ENCODE measurements at regions not wholly inside any gene's neighbourhood (a gene's known extent, or its start where the extent isn't known, plus 50 kb on each side); places are given as distances from the start of the nearest gene placed in this dataset.

DNA sequence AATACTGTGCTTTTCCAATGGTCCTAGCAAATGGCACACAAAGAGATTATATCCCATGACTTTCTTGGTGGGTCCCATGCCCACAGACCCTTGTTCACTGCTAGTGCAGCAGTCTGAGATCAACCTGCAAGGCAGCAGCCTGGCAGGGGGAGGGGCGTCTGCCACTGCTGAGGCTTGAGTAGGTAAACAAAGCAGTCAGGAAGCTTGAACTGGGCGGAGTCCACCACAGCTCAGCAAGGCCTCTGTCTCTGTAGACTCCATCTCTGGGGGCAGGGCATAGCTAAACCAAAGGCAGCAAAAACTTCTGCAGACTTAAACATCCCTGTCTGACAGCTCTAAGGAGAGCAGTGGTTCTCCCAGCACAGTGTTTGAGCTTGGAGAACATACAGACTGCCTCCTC lies 82.9 kb downstream of the ZNF737 start:
- TF ChIP-seq POLR2A (IDR thresholded peaks at IDR 0.05) (no peak), POLR2AphosphoS5 (IDR thresholded peaks at IDR 0.05) (no peak), EP300 (IDR thresholded peaks at IDR 0.05) (no peak)
- TF ChIP-seq, protein P1, sequence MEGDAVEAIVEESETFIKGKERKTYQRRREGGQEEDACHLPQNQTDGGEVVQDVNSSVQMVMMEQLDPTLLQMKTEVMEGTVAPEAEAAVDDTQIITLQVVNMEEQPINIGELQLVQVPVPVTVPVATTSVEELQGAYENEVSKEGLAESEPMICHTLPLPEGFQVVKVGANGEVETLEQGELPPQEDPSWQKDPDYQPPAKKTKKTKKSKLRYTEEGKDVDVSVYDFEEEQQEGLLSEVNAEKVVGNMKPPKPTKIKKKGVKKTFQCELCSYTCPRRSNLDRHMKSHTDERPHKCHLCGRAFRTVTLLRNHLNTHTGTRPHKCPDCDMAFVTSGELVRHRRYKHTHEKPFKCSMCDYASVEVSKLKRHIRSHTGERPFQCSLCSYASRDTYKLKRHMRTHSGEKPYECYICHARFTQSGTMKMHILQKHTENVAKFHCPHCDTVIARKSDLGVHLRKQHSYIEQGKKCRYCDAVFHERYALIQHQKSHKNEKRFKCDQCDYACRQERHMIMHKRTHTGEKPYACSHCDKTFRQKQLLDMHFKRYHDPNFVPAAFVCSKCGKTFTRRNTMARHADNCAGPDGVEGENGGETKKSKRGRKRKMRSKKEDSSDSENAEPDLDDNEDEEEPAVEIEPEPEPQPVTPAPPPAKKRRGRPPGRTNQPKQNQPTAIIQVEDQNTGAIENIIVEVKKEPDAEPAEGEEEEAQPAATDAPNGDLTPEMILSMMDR (IDR thresholded peaks at IDR 0.05), result no peak
- Histone ChIP-seq H3K9me3 (peaks cover 0 to 55% (median 5%) of the 10 kb centered on the region in 4 donors), H3K36me3 (no peaks in the 10 kb centered on the region), H3K27me3 (no peaks in the 10 kb centered on the region), H3K4me3 (no peak overlapping the region), H3K4me1 (peaks cover 0 to 3% (median 0%) of the 10 kb centered on the region in 4 donors), H3K27ac (no peak overlapping the region)
- WGBS, 5 donors, result 11 to 25% (median 19%) methylated on average over 2 of the region's 2 CpGs
- DNase-seq, result peak in 1 of 2 donors; percentile 34
- intact Hi-C loops (cut with DNase I; ENCODE audit: low total_unique reads), result no loop called here

DNA sequence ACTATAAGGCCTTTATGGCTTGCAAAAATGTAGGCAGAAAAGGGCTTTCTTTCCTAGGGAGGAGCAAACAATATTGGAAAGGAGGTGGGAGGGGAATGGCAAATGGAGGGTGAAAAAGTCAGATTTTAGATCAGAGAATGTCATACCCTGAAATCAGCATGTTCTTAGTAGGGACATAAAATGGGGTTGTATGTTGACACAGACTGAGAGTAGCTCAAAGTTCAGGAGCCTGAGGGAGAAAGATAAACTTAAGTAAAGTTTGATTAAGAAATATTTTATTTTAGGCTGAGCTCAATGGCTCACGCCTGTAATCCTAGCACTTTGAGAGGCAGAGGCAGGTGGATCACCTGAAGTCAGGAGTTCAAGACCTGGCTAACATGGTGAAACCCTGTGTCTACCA lies 83.8 kb downstream of the ZNF737 start:
- intact Hi-C loops (cut with DNase I; ENCODE audit: low total_unique reads), result no loop called here
- TF ChIP-seq EP300 (IDR thresholded peaks at IDR 0.05) (no peak), POLR2AphosphoS5 (IDR thresholded peaks at IDR 0.05) (no peak), POLR2A (IDR thresholded peaks at IDR 0.05) (no peak)
- TF ChIP-seq, protein P1 (IDR thresholded peaks at IDR 0.05), result no peak
- Histone ChIP-seq H3K36me3 (no peaks in the 10 kb centered on the region), H3K4me3 (no peak overlapping the region), H3K27me3 (no peaks in the 10 kb centered on the region), H3K9me3 (peaks cover 0 to 59% (median 9%) of the 10 kb centered on the region in 4 donors), H3K27ac (no peak overlapping the region), H3K4me1 (peaks cover 0 to 3% (median 0%) of the 10 kb centered on the region in 4 donors)
- DNase-seq, result no peak
- 36 to 65% (median 38%) methylated on average over 1 of the region's 1 CpG for WGBS, 5 donors

DNA sequence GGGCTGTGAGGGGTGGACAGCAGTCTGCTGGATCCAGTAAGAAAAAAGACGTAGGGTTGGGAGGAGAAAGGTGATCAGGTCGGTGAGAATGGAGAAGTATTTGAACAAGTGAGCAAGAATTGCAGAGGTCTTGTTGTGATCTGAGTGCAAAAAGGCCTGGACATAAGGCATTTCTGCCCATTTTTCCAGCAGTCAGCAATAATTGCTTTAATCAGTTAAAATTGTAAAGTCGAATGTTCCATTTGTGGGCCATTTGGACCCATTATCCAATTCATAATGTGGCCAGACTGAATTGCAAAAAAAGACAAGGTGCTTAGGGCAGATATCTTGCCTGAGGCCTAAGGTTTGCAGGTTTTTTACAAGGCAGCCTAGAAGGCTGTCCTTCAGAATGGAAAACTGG lies 86.1 kb downstream of the ZNF737 start:
- Histone ChIP-seq H3K27me3 (no peaks in the 10 kb centered on the region), H3K36me3 (no peaks in the 10 kb centered on the region), H3K4me3 (no peak overlapping the region), H3K27ac (no peak overlapping the region), H3K9me3 (peaks cover 0 to 67% (median 13%) of the 10 kb centered on the region in 4 donors), H3K4me1 (peaks cover 0 to 3% (median 0%) of the 10 kb centered on the region in 4 donors)
- 82 to 93% (median 87%) methylated on average over 3 of the region's 3 CpGs for WGBS, 5 donors
- no peak for DNase-seq
- intact Hi-C loops (cut with DNase I; ENCODE audit: low total_unique reads), result no loop called here
- TF ChIP-seq POLR2AphosphoS5 (IDR thresholded peaks at IDR 0.05) (no peak), POLR2A (IDR thresholded peaks at IDR 0.05) (no peak), EP300 (IDR thresholded peaks at IDR 0.05) (no peak)
- TF ChIP-seq, protein P1 (IDR thresholded peaks at IDR 0.05), result no peak

DNA sequence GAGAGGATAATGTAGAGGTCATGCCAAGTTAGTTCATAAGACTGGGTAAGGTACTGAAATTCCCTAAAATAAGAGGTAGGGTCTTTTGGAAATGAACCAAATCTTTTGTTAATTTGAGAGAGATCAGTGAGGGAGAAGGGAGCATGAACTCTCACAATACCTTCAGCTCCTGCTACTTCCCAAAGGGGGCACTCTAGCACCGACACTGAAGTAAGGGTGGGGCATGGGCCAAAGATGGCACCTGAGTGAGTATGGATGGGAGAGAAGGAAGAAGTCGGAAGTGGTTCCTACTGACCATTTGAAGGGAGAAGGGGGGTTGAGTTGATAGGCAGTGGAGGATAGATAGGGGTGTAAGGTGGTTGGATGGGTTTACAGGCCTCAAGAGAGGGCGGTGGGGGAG lies 86.6 kb downstream of the ZNF737 start:
- Histone ChIP-seq H3K9me3 (peaks cover 0 to 72% (median 16%) of the 10 kb centered on the region in 4 donors), H3K36me3 (no peaks in the 10 kb centered on the region), H3K27me3 (no peaks in the 10 kb centered on the region), H3K4me3 (no peak overlapping the region), H3K27ac (no peak overlapping the region), H3K4me1 (peaks cover 0 to 3% (median 0%) of the 10 kb centered on the region in 4 donors)
- TF ChIP-seq, protein P1 (IDR thresholded peaks at IDR 0.05), result no peak
- TF ChIP-seq POLR2A (IDR thresholded peaks at IDR 0.05), result no peak
- no peak for TF ChIP-seq POLR2AphosphoS5 (IDR thresholded peaks at IDR 0.05)
- TF ChIP-seq EP300 (IDR thresholded peaks at IDR 0.05), result no peak
- 83 to 90% (median 85%) methylated on average over 3 of the region's 3 CpGs for WGBS, 5 donors
- intact Hi-C loops (cut with DNase I; ENCODE audit: low total_unique reads), result no loop called here
- DNase-seq, result no peak
